GM19397 (cell line): ENCODE measurements at regions not wholly inside any gene's neighbourhood (a gene's known extent, or its start where the extent isn't known, plus 50 kb on each side); places are given as distances from the start of the nearest gene placed in this dataset.

ENCODE experiments used
- ATAC-seq: cut with Tn5 transposase; IDR thresholded peaks from one replicate; pipeline ENCODE4 v1.9.1; 2021; ENCODE audit warnings: mild to moderate bottlenecking, moderate library complexity; ENCODE audit not compliant: unreplicated experiment

GRCh38 chr3:103047640-103048039, 612.8 kb downstream of the ZPLD1 start:
- ATAC-seq, result no peak

- no peak for ATAC-seq
These were observed 613.4 kb downstream of the ZPLD1 start for GRCh38 chr3:103048068-103048722.

- no peak for ATAC-seq
These were observed 617.5 kb downstream of the ZPLD1 start for GRCh38 chr3:103052236-103052830.

- no peak for ATAC-seq
These were observed 620.3 kb downstream of the ZPLD1 start for GRCh38 chr3:103055021-103055520.

GRCh38 chr3:103056542-103056941, 621.7 kb downstream of the ZPLD1 start:
- ATAC-seq, result no peak

GRCh38 chr3:103057003-103057402, 622.2 kb downstream of the ZPLD1 start:
- ATAC-seq, result no peak

GRCh38 chr3:103057487-103057886, 622.7 kb downstream of the ZPLD1 start:
- ATAC-seq, result no peak

GRCh38 chr3:103059432-103059831, 624.6 kb downstream of the ZPLD1 start:
- ATAC-seq, result no peak

- ATAC-seq, result no peak
These were observed 625.4 kb downstream of the ZPLD1 start for GRCh38 chr3:103060242-103060641.

GRCh38 chr3:103067963-103068362, 633.1 kb downstream of the ZPLD1 start:
- ATAC-seq, result no peak

- no peak for ATAC-seq
These were observed 640.5 kb downstream of the ZPLD1 start for GRCh38 chr3:103075282-103075681.

- ATAC-seq, result no peak
These were observed 643.1 kb downstream of the ZPLD1 start for GRCh38 chr3:103077910-103078309.

GRCh38 chr3:103082501-103082900, 647.7 kb downstream of the ZPLD1 start:
- ATAC-seq, result no peak

GRCh38 chr3:103083848-103084631, 649.2 kb downstream of the ZPLD1 start:
- ATAC-seq, result no peak

- ATAC-seq, result peak; percentile 81
These were observed 650.6 kb downstream of the ZPLD1 start for GRCh38 chr3:103085465-103085864.

GRCh38 chr3:103089758-103090157, 654.9 kb downstream of the ZPLD1 start:
- no peak for ATAC-seq

- no peak for ATAC-seq
These were observed 670.4 kb downstream of the ZPLD1 start for GRCh38 chr3:103105206-103105605.

- no peak for ATAC-seq
These were observed 677.5 kb downstream of the ZPLD1 start for GRCh38 chr3:103112273-103112672.

- ATAC-seq, result no peak
These were observed 691.3 kb downstream of the ZPLD1 start for GRCh38 chr3:103126115-103126514.

- ATAC-seq, result no peak
These were observed 692.3 kb downstream of the ZPLD1 start for GRCh38 chr3:103127098-103127630.

GRCh38 chr3:103127737-103128136, 692.9 kb downstream of the ZPLD1 start:
- ATAC-seq, result peak; percentile 76
